Osteoblast (primary cell): ENCODE measurements at regions not wholly inside any gene's neighbourhood (a gene's known extent, or its start where the extent isn't known, plus 50 kb on each side); places are given as distances from the start of the nearest gene placed in this dataset.

Experiments used
- DNase-seq: peaks from one replicate; pipeline ENCODE4 v3.0.0; 2011; ENCODE audit warnings: low spot score, mixed read lengths; ENCODE audit not compliant: insufficient read length; ENCODE audit errors: missing footprints
- H2AFZ ChIP-seq: 2 replicates; pipeline ENCODE4 v1.6.0; 2011; ENCODE audit warnings: mild to moderate bottlenecking, low read length
- H3K27ac ChIP-seq: 2 replicates; pipeline ENCODE4 v1.5.1; 2011; ENCODE audit warnings: mild to moderate bottlenecking, low read depth, low read length, moderate library complexity
- H3K27me3 ChIP-seq: 2 replicates; pipeline ENCODE4 v1.6.0; 2012; ENCODE audit warnings: mild to moderate bottlenecking, control low read depth, inconsistent platforms, low read length, moderate library complexity; ENCODE audit not compliant: insufficient read depth
- H3K36me3 ChIP-seq: 2 replicates; pipeline ENCODE4 v1.5.1; 2011; ENCODE audit warnings: mild to moderate bottlenecking, low read length, control low read depth, moderate library complexity; ENCODE audit not compliant: insufficient read depth
- H3K4me1 ChIP-seq: 2 replicates; pipeline ENCODE4 v1.5.1; 2011; ENCODE audit warnings: mild to moderate bottlenecking, low read length, control low read depth, moderate library complexity; ENCODE audit not compliant: insufficient read depth
- H3K4me2 ChIP-seq: 2 replicates; pipeline ENCODE4 v1.6.0; 2011; ENCODE audit warnings: mild to moderate bottlenecking, low read length; ENCODE audit not compliant: insufficient read depth
- H3K4me3 ChIP-seq: fragments of 200-600 bp; sonication (generic); 3 replicates; pipeline ENCODE4 v1.5.1; 2012; ENCODE audit warnings: mild to moderate bottlenecking, low read length, inconsistent platforms; ENCODE audit not compliant: insufficient read depth
- H3K79me2 ChIP-seq: 2 replicates; pipeline ENCODE4 v1.6.0; 2012; ENCODE audit warnings: mild to moderate bottlenecking, low read length, control low read depth, inconsistent platforms; ENCODE audit not compliant: insufficient read depth
- H3K9me3 ChIP-seq: 2 replicates; pipeline ENCODE4 v1.5.1; 2011; ENCODE audit warnings: low read depth, low read length, control low read depth
- H4K20me1 ChIP-seq: 2 replicates; pipeline ENCODE4 v1.6.0; 2012; ENCODE audit warnings: mild to moderate bottlenecking, low read length, control low read depth; ENCODE audit not compliant: insufficient read depth
- TF ChIP-seq, protein P1 (sequence below): IDR thresholded peaks from 2 replicates; pipeline ENCODE4 v1.5.1; 2011; ENCODE audit warnings: mild to moderate bottlenecking, low read depth, low read length, moderate library complexity; ENCODE audit errors: extremely low read depth

DNA sequence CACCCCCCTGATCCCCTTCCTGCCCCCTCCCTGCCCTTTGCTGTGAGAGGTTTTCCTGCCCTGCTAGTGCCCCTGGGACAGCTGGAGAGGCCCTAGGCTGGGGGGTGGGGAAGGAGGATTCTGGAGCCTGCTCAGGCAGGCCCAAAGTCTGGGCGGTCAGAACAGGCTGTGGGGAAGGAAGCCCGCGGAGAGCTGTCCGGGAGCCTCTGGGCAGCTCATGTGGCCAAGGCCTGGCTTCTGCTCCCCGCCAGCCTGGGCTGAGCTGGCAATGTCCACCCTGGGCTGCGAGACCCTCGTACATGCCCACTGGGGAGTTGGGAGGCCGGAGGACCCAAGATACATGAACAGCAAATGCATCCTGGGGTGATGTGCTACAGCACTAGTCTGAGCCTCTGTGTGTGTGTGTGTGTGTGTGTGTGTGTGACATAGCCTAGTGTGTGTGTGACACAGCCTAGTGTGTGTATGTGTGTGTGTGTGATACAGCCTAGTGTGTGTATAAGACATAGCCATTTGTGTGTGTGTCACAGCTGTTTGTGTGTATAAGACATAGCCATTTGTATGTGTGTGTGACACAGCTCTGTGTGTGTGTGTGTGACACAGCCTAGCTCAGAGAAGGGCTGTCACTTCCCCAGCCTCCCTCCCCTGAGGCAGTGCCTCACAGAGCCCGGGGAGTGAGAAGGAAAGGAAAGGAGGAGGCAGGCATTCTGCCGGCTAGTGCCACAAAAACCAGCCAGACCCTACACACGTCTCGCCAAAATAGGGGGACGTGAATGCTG is 201.4 kb upstream of the CIBAR2 start:
- Histone ChIP-seq H3K4me1 (peaks cover 3% of the 10 kb centered on the region), H3K9me3 (no peaks in the 10 kb centered on the region), H4K20me1 (peaks cover 29% of the 10 kb centered on the region), H3K27ac (no peak overlapping the region), H3K27me3 (no peaks in the 10 kb centered on the region), H3K4me3 (no peak overlapping the region), H3K36me3 (no peaks in the 10 kb centered on the region), H3K79me2 (no peaks in the 10 kb centered on the region), H2AFZ (no peak overlapping the region), H3K4me2 (no peak overlapping the region)
- no peak for DNase-seq
- TF ChIP-seq, protein P1, sequence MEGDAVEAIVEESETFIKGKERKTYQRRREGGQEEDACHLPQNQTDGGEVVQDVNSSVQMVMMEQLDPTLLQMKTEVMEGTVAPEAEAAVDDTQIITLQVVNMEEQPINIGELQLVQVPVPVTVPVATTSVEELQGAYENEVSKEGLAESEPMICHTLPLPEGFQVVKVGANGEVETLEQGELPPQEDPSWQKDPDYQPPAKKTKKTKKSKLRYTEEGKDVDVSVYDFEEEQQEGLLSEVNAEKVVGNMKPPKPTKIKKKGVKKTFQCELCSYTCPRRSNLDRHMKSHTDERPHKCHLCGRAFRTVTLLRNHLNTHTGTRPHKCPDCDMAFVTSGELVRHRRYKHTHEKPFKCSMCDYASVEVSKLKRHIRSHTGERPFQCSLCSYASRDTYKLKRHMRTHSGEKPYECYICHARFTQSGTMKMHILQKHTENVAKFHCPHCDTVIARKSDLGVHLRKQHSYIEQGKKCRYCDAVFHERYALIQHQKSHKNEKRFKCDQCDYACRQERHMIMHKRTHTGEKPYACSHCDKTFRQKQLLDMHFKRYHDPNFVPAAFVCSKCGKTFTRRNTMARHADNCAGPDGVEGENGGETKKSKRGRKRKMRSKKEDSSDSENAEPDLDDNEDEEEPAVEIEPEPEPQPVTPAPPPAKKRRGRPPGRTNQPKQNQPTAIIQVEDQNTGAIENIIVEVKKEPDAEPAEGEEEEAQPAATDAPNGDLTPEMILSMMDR, result no peak

DNA sequence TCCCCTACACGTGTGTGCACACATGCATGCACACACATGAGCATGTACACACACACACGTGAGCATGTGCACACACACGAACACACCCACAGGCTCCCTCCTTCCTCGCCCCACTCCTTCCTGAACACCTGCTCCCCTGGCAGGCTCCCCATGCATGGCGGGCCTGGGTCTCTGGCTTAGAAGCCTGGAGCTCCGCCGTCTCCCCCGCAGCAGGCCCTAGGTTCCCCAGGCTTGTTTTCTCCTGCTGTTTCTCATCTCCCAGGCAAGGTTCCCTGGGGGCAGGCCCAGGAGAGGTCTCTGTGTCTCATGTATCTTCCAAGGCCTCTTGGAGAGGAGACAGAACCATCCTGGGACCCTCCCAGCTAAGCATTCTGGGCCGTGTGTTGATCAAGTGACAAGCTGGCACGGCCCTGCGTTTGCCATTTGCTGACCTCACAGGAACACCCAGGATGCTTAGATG is 202.3 kb upstream of the CIBAR2 start:
- no peak for DNase-seq
- H3K36me3 ChIP-seq, result no peaks in the 10 kb centered on the region

DNA sequence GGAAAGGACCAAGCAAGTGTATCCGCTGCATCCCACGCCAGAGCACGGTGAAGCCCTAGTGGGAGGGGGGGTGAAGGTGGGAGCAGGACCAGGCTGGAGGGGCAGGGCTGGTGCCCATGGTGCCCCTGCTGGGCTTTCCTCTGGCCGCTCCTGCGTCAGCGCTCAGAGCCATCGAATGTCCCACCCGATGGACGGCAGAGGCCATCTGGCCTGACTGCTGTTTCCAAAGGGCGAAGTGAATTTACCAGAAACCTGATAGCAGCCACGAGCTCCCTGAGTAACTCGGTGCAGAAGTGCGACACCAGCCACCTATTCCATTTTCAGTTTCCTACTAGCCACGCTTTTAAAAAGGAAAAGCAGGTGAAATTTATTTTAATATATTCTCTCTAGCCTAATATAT is 203.6 kb upstream of the CIBAR2 start:
- DNase-seq, result no peak
- no peak overlapping the region for H2AFZ ChIP-seq
- peaks cover 13% of the 10 kb centered on the region for H3K4me1 ChIP-seq
- TF ChIP-seq, protein P1, result no peak
- peaks cover 34% of the 10 kb centered on the region for H4K20me1 ChIP-seq
- peaks cover 2% of the 10 kb centered on the region for H3K79me2 ChIP-seq
- no peaks in the 10 kb centered on the region for H3K27me3 ChIP-seq
- H3K4me3 ChIP-seq, result no peak overlapping the region
- H3K36me3 ChIP-seq, result no peaks in the 10 kb centered on the region
- no peaks in the 10 kb centered on the region for H3K9me3 ChIP-seq
- H3K27ac ChIP-seq, result no peak overlapping the region
- H3K4me2 ChIP-seq, result no peak overlapping the region

More for the DNA sequence above, 202.3 kb upstream of the CIBAR2 start:
- Histone ChIP-seq H3K4me2 (no peak overlapping the region), H3K79me2 (peaks cover 2% of the 10 kb centered on the region), H3K27me3 (no peaks in the 10 kb centered on the region), H4K20me1 (peaks cover 34% of the 10 kb centered on the region), H3K4me1 (peaks cover 3% of the 10 kb centered on the region), H2AFZ (no peak overlapping the region), H3K4me3 (no peak overlapping the region), H3K27ac (no peak overlapping the region), H3K9me3 (no peaks in the 10 kb centered on the region)
- TF ChIP-seq, protein P1, result no peak

DNA sequence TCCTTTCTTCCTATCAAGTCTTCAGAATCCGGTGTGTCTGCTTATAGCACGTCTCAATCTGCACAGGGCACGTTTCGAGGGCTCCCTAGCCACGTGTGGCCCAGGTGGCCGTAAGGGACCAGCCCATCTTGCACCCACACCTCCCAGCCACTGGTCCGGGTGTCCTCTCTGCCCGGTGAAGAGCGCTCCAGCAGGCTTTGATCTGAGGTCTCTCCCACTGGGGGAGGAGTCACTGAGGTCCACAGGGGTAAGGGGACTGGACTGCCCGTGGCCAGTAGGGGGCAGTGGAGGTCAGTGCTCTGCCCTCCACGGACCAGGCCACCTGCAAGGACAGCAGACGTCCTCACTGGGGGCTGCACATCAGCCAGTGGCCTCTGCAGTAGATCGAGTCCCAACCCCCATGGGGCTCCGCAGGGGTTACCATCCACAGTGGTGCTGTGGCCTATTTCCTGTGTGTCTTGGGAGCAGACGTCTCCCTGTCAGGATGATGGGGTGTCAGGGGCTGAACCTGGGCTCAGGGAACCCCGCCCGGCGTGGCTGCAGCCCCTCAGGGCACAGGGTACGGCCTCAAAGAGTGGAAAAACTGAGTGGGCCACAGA is 204.1 kb upstream of the CIBAR2 start:
- TF ChIP-seq, protein P1, result peak; percentile 83
- no peak overlapping the region for H3K4me3 ChIP-seq
- no peaks in the 10 kb centered on the region for H3K36me3 ChIP-seq
- peaks cover 31% of the 10 kb centered on the region for H4K20me1 ChIP-seq
- peak; percentile 97 for DNase-seq
- no peak overlapping the region for H2AFZ ChIP-seq
- no peak overlapping the region for H3K4me2 ChIP-seq
- no peaks in the 10 kb centered on the region for H3K27me3 ChIP-seq
- H3K79me2 ChIP-seq, result peaks cover 2% of the 10 kb centered on the region
- peaks cover 19% of the 10 kb centered on the region for H3K4me1 ChIP-seq
- no peak overlapping the region for H3K27ac ChIP-seq
- no peaks in the 10 kb centered on the region for H3K9me3 ChIP-seq
